GM21529 (cell line): ENCODE measurements at regions not wholly inside any gene's neighbourhood (a gene's known extent, or its start where the extent isn't known, plus 50 kb on each side); places are given as distances from the start of the nearest gene placed in this dataset.

ENCODE experiments used
- ATAC-seq: cut with Tn5 transposase; IDR thresholded peaks from one replicate; pipeline ENCODE4 v1.9.1; 2021; ENCODE audit not compliant: unreplicated experiment

- no peak for ATAC-seq
Observed at GRCh38 chr14:40936861-40937260, 669.8 kb upstream of the LRFN5 start.

GRCh38 chr14:40920380-40920779, 686.3 kb upstream of the LRFN5 start:
- no peak for ATAC-seq

DNA sequence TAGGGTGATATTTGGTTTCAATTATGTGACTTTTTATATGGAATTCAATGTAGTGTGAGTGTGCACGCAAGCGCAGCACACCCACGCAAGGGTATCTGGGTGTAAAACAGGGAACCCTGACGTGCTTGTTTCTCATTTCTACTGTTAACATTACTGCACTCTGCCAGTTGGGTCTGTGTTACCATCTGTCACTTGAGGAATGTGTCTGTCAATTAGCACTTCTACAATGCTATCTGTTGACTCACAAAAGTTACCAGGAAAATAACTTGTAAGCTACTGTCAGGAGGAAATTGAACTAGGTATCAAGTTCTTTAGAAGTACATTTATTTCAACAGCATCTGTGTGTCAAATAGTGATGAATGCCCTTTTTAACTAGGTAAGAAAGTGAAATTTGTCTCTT, 695.5 kb upstream of the LRFN5 start:
- no peak for ATAC-seq

GRCh38 chr14:40909906-40910305, 696.8 kb upstream of the LRFN5 start:
- ATAC-seq, result no peak

DNA sequence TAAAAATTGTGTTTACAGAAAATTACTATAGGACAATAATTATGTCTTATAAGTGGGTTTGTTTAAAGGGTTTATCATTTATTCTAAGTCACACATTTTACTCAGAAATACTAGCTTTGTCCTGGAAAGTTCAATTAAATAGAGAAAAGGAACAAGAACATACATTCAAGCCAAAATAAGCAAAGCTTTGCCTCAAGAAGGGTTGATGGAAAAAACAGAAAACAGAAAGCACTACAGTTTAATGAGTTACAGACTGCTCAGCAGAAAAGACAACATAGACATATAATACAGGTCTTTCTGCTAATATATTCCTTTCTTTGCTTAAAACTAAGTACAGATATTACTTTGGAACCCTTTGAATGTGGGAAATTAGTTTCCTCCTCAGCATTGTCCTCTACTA, 703.0 kb upstream of the LRFN5 start:
- no peak for ATAC-seq

GRCh38 chr14:40899435-40899834, 707.2 kb upstream of the LRFN5 start:
- no peak for ATAC-seq

DNA sequence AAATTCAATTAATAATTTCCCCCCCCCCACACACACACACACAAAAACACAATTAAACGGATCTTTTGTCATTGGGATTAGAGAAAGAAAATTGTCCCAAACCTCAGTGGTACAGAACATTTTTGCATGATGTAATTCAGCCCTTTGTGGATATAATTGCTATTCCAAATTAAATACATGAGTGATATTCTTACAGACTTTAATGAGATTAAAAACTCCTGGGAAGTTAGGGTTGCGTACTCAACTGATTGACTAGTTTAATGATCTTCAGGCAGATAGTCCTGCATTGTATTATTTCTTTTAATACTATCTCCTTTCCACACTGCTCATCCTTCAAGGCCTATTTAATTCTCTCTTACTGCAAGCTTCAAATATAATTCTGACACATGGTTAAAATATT, 711.8 kb upstream of the LRFN5 start:
- no peak for ATAC-seq

DNA sequence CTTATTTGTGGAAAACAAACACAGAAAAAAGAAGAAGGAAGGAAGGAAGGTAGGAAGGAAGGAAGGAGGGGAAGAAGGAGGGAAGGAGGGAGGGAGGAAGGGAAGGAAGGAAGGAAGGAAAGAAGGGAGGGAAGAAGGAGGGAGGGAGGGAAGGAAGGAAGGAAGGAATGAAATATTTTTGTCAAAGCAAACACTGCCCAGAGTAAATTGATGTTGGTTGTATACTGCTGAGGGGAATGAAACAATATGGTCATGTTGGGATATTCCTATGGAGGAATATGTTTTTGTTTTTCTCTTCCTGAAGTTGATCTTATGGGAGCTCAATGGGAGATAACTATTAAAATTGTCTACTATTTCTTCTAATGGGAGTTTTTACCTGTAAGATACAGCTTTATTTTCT, 717.5 kb upstream of the LRFN5 start:
- ATAC-seq, result no peak

DNA sequence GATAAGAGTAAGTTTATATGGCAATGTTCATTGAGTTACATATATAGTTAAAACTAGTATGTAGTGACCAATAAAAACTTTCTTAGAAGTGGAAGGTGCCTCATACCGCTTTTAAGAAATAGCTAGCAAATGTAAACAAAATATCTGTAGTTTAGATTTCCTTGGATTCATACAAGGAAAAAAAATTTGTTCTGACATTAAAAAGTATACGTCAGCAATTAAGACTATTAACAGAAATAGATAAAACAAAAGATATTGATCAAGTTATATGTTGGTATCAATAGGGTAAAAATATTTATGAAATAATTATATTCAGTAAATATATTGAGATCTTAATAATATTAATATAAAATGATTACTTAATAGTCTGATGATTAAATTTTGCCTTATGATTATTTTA, 718.8 kb upstream of the LRFN5 start:
- ATAC-seq, result no peak

DNA sequence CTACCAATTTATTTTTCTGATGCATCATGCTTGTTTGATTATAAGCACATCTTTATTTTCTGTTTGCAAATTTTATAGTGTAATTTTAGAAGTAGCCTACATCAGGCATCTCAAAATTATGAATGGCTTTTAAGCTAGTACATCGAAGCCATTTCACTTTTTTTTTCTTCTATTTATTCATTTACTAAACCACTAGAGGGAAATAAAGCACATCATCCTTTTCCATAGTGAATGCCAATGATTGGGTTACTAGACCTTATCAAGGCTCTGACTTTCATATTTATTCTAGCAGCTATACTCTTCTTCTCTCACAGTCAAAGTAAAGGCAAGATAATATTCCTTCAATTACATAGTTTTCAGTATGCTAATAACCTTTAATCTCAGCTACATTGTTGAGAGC, 736.4 kb upstream of the LRFN5 start:
- ATAC-seq, result no peak

DNA sequence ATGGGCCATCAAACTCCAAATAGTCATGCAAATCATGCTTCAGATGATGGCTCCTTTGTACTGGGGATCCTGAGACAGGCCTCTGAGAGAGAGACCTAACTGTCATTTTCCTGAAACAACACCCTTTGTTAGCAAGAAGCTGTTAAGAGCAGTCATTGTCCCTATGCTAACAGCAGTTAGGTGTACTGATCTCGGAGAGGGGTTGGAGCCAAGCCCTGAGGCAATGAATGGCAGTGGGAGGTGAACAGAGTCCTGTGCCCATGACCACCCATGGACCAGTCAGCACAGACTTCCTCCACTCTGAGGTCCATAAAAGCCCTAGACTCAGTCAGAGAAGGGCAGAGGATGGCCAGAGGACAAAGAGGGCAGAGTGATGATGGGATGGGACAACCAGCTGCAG, 747.6 kb upstream of the LRFN5 start:
- no peak for ATAC-seq

DNA sequence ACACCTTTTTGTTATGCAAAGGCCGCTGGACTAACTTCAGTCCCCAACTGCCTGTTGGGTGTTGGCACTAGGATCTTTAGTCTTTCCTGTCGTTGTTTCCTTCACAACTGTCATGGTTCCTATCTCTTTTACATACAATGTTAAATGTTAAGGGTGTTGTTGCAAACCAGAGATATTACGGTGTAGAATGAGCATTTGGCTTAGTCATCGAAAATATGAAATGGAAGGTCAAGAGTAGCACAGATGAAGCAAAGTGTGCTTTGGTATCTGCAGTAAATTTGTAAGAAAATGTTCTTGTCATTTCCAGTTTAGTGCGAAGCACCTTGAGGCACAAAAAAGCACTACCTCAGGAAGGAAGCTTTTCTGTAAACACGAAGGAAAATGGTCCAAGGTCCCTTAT, 751.3 kb upstream of the LRFN5 start:
- no peak for ATAC-seq

GRCh38 chr14:40850191-40850590, 756.5 kb upstream of the LRFN5 start:
- no peak for ATAC-seq

GRCh38 chr14:40847480-40847879, 759.2 kb upstream of the LRFN5 start:
- ATAC-seq, result no peak

DNA sequence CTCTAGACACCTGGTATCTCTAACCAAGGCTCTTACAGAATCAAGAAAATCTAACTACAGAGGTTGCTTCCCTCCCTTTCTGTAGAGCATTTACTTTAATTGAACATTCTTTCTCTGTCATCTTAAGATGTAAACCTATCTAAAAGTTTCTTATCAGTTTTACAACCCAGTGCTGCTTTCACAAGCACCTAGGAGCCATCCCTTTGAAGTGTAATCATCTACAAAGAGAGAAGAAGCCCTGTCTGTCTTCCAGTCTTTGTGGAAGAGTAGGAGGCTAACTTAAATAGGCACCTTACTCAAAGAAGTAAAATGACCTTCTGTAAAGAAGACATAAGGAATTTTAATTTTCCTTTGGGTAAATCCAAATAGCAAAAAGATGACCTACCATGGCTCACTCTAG, 763.9 kb upstream of the LRFN5 start:
- ATAC-seq, result no peak

DNA sequence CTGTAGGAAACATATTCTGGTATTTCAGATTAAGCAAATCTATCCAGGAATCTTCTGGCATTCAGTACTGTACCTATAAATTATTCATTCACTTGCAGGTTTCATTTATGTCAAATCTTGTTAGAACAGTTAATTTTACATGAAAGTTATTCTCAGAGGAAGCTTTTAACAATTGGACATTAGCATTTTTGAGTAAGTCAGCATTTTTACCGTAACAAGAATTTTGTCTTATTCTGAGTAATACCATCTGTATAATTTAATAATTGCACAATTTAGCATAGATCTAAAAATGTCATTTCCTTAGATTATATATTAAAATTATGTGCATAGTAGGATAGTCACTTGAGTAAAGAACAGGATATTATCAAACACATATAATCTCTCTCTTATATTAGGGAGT, 764.8 kb upstream of the LRFN5 start:
- ATAC-seq, result no peak

DNA sequence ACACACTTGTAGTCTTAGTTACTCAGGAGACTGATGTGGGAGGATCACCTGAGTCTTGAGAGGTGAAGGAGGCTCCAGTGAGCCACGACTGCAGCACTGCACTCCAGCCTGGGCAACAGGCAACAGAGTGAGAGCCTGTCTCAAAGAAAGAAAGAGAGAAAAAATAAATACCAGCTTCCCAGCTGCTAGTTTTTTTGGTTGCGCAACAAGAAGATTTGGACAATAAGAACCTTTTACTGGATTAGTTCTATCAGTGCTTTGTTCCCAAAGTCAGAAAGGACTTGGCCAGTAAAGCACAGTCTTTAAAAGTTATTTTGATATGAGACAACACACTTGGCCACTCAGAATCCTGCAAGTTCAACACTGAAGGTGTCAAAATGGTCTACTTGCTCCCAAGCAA, 768.1 kb upstream of the LRFN5 start:
- no peak for ATAC-seq

DNA sequence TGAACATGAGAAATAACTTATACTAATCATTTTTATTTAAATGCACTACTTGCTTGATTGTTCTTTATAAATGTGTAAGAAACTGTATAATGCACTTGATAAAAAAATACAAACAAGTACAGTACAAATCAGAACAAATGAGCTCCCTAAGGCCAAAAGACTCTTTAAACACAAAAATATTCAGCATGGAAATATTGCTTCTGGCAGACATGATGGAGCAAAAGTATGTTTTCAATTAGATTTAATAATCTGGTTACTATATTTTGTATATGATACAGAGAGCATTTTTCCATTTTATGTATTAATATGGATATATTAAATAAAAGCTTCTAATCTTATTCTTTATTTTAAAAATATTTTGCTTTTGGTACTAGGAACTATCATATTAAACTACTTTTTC, 800.2 kb upstream of the LRFN5 start:
- ATAC-seq, result no peak

GRCh38 chr14:40796168-40796567, 810.5 kb upstream of the LRFN5 start:
- ATAC-seq, result no peak

- ATAC-seq, result no peak
Observed at GRCh38 chr14:40784860-40785259, 821.8 kb upstream of the LRFN5 start.

- ATAC-seq, result no peak
Observed at GRCh38 chr14:40762685-40763084, 844.0 kb upstream of the LRFN5 start.

DNA sequence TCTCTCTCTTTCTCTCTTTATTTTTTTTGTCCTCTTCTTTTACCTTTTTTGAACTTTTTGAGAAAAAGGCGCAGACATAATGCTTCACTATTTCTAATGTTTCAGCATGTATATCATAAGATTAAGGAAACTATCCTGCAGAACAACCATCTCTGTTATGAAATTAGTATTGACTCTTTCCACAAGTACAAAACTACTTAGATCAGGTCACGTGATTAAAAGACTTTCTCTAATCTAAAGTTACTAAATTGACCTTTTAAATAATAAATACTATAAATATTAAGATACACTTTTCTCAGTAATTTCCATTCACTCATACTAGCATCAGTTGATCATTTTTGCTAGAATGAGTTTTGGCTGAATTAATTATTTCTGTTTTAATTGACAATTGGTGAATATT, 844.5 kb upstream of the LRFN5 start:
- ATAC-seq, result no peak

GRCh38 chr14:40760704-40761103, 846.0 kb upstream of the LRFN5 start:
- no peak for ATAC-seq

DNA sequence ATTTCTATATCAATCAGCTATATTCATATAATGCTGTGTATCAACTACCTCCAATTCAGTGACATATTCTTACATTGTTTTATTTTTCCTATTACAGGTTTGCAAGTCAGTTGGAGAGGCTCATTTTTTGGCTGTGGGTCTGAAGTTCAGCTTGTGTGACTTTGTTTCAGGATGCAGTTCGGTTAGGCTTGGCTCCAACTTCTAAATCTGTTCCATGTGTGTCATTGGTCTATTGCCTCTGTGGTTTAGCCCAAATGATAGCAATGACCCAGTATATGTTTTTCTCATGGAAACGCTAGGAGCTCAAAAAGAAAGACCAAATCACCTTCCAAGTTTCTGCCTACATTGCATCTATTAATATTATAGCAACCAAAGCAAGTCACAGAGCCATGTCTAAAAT, 848.6 kb upstream of the LRFN5 start:
- ATAC-seq, result no peak
